Heart right ventricle (tissue), 16 donors: ENCODE measurements at regions not wholly inside any gene's neighbourhood (a gene's known extent, or its start where the extent isn't known, plus 50 kb on each side); places are given as distances from the start of the nearest gene placed in this dataset.

Source experiments
- ATAC-seq, 8 donors: fragments of 200-7000 bp; cut with Tn5 transposase; one replicate each; pipeline ENCODE4 v1.9.1; 2020; ENCODE audit warnings: mild to moderate bottlenecking in 8 of 8, moderate library complexity in 8 of 8, moderate number of reproducible peaks in 1 of 8
- DNase-seq, 2 donors: peaks; one replicate each; pipeline ENCODE4 v3.0.0-alpha.2; 2020
- H3K27ac ChIP-seq, 10 donors: fragments of 200-600 bp; sonication (generic) in 2 of 10; one replicate each; pipeline versions ENCODE4 v1.5.0 to v1.8.0; 2020 to 2022; ENCODE audit warnings: mild to moderate bottlenecking in 3 of 10
- H3K27me3 ChIP-seq, 7 donors: fragments of 200-600 bp; one replicate each; pipeline ENCODE4 v1.8.0; 2021 to 2022; ENCODE audit warnings: mild to moderate bottlenecking in 2 of 7
- H3K36me3 ChIP-seq, 9 donors: fragments of 200-600 bp; sonication (generic) in 1 of 9; one replicate each; pipeline versions ENCODE4 v1.5.0 to v1.8.0; 2020 to 2022; ENCODE audit warnings: mild to moderate bottlenecking in 2 of 9
- H3K4me1 ChIP-seq, 9 donors: fragments of 200-600 bp; sonication (generic) in 1 of 9; one replicate each; pipeline versions ENCODE4 v1.5.0 to v1.8.0; 2020 to 2022; ENCODE audit warnings: mild to moderate bottlenecking in 4 of 9
- H3K4me3 ChIP-seq, 10 donors: fragments of 200-600 bp; sonication (generic) in 2 of 10; one replicate each; pipeline versions ENCODE4 v1.5.0 to v1.8.0; 2020 to 2022; ENCODE audit warnings: mild to moderate bottlenecking in 7 of 10, moderate library complexity in 2 of 10
- H3K9me3 ChIP-seq, 11 donors: fragments of 200-600 bp in 10 of 11; sonication (generic) in 2 of 11; one replicate each; pipeline versions ENCODE4 v1.5.0 to v1.8.0; 2013 to 2022; ENCODE audit warnings: mild to moderate bottlenecking in 2 of 11, control low read depth in 1 of 11, moderate library complexity in 1 of 11
- CTCF ChIP-seq, 9 donors: fragments of 200-600 bp; sonication (generic) in 2 of 9; IDR thresholded peaks; one replicate each; pipeline versions ENCODE4 v1.5.0 to v1.8.0; 2021 to 2022; ENCODE audit warnings: antibody characterized with exemption in 9 of 9, mild to moderate bottlenecking in 5 of 9, moderate library complexity in 1 of 9
- WGBS, 2 donors: extraction: QIAGEN DNeasy Blood & Tissue Kit; methylation state at CpG; one replicate each; pipeline ENCODE4 v1.1.7; 2013; ENCODE audit warnings: inconsistent platforms in 1 of 2; 5-methylcytosine and 5-hydroxymethylcytosine counted together
- intact Hi-C, 10 donors: fragments of 100-400 bp; cut with DNase I; formaldehyde crosslinking; loops; one replicate each; pipeline versions ENCODE4 v1.11.1 to v1.14.2; 2022
- donor health status: Arrhythmogenic right ventricular cardiomyopathy.
- donor health status: ischemic (EF 13 %, LVEDD 7.1; RV severe dilation, severe dysfunction).
- donor health status: healthy with polysubstance abuse.
- donor health status: DM: no; HTN: yes; CAD: no.
- donor health status: DM: no; HTN: no; CAD: no.
- donor health status: ischemic (EF 25% LVEDD 6.9; RV normal size, moderate dysfunction).
- donor health status: ischemic (EF 25% LVEDD 5.7; RV mildly dilated, moderate dysfunction).
- donor health status: healthy.
- donor health status: DM: yes; HTN: yes; CAD: no.
- donor health status: Ischemic cardiomyopathy.
- donor health status: ischemic (EF 35%, LVEDD 5.7; RV mildly dilated, moderate dysfunction).
- donor health status: nonischemic (EF 11% LVEDD 7.7; RV severe dilation, severe dysfunction).
- donor health status: DM: yes; HTN: yes; CAD: no.
- donor health status: PGD.
- donor health status: ischemic (EF 29% LVEDD 5.4; RV normal size, mild dysfunction).
- donor health status: nonischemic (EF 23%, LVEDD 6.1; RV moderate dilation, normal function).

- Histone ChIP-seq H3K27ac (no peak overlapping the region), H3K27me3 (peaks cover 0 to 19% (median 0%) of the 10 kb centered on the region in 7 donors), H3K4me3 (no peak overlapping the region), H3K4me1 (peaks cover 0 to 7% (median 3%) of the 10 kb centered on the region in 9 donors), H3K36me3 (no peaks in the 10 kb centered on the region), H3K9me3 (no peaks in the 10 kb centered on the region)
- intact Hi-C loops = loop anchor here in 2 of 10 donors (10.0 kb wide), 2 partner anchors 469 to 1749 kb away; no protein-coding TSS in a partner anchor
- ATAC-seq = no peak
- DNase-seq = no peak
- 82 to 92% methylated on average over 3 of the region's 3 CpGs for WGBS, 2 donors
- TF ChIP-seq CTCF (IDR thresholded peaks at IDR 0.05) = no peak
These were observed 241.9 kb upstream of the SLC14A2 start for GRCh38 chr18:45373286-45373880.

- Histone ChIP-seq H3K36me3 (no peaks in the 10 kb centered on the region), H3K4me1 (peaks cover 0 to 7% (median 3%) of the 10 kb centered on the region in 9 donors), H3K27ac (no peak overlapping the region), H3K27me3 (peaks cover 0 to 23% (median 0%) of the 10 kb centered on the region in 7 donors), H3K9me3 (no peaks in the 10 kb centered on the region), H3K4me3 (no peak overlapping the region)
- ATAC-seq (no peak), DNase-seq (no peak)
- intact Hi-C loops = loop anchor here in 2 of 10 donors (10.0 kb wide), 2 partner anchors 469 to 1749 kb away; no protein-coding TSS in a partner anchor
- TF ChIP-seq CTCF (IDR thresholded peaks at IDR 0.05) = no peak
These were observed 241.0 kb upstream of the SLC14A2 start for GRCh38 chr18:45374236-45374635.

DNA sequence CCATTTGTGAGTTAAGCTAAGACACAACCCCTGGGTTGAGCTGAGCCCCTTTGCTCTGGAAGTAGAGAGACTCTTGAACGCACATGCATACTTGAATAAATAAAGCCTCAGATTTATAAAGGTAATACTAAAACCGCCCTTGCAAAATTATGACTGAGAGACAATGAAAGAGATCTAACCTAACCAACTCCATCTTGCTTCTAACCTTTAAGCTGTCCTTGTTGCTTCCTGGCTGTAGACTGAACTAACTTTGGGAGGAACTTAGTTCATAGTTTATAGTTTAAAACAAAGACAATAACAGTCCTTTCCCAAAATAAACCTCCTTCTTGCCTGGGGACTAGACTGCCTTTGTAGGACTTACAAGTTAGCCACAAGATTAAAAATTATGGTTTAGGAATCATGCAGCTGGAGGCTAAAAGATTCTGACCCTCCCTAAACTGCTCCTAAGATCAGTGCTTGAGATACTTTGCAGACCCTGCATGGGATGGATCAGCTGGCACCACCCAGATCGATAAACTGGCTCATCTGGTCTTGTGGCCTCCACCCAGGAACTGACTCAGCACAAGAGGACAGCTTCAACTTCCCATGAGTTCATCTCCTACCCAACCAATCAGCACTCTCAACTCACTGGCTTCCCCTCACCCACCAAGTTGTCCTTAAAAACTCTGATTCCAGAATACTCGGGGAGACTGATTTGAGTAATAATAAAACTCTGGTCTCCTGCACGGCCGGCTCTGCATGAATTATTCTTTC lies 240.2 kb upstream of the SLC14A2 start:
- DNase-seq (no peak), ATAC-seq (no peak)
- intact Hi-C loops = loop anchor here in 2 of 10 donors (10.0 kb wide), 2 partner anchors 470 to 1750 kb away; no protein-coding TSS in a partner anchor
- 83 to 85% methylated on average over 6 of the region's 6 CpGs for WGBS, 2 donors
- Histone ChIP-seq H3K27ac (no peak overlapping the region), H3K27me3 (peaks cover 0 to 23% (median 0%) of the 10 kb centered on the region in 7 donors), H3K36me3 (no peaks in the 10 kb centered on the region), H3K4me3 (no peak overlapping the region), H3K4me1 (peaks cover 0 to 7% (median 3%) of the 10 kb centered on the region in 9 donors), H3K9me3 (no peaks in the 10 kb centered on the region)
- TF ChIP-seq CTCF (IDR thresholded peaks at IDR 0.05) = no peak

DNA sequence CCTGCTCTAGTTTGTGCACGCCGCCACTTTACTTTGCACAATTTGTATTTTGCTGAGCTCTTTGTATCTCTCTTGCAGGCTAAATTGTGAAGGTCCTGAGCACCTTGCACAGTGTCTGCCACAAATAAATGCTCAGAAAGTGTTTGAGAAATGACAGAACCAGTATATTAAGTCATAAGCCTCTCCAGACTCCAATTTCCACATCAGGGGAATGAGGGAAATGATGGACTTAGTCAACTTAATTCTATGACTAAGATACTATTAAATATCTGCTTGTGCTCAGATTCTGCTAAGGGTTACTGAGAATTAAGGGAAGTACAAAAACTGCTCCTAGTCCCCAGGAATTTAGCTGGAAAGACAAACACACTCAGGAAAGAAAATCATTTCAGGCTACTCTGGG lies 239.1 kb upstream of the SLC14A2 start:
- WGBS, 2 donors = 93 to 98% methylated on average over 2 of the region's 2 CpGs
- Histone ChIP-seq H3K27me3 (peaks cover 0 to 23% (median 0%) of the 10 kb centered on the region in 7 donors), H3K27ac (no peak overlapping the region), H3K4me1 (no peaks in the 10 kb centered on the region), H3K36me3 (no peaks in the 10 kb centered on the region), H3K9me3 (no peaks in the 10 kb centered on the region), H3K4me3 (no peak overlapping the region)
- no peak for TF ChIP-seq CTCF (IDR thresholded peaks at IDR 0.05)
- DNase-seq = no peak
- intact Hi-C loops = loop anchor here in 2 of 10 donors (10.0 kb wide), 2 partner anchors 471 to 1751 kb away; no protein-coding TSS in a partner anchor
- no peak for ATAC-seq
